H1 (cell line): ENCODE measurements at regions not wholly inside any gene's neighbourhood (a gene's known extent, or its start where the extent isn't known, plus 50 kb on each side); places are given as distances from the start of the nearest gene placed in this dataset.

Experiments used
- CTCF ChIA-PET: fragments of 300-600 bp; sonication (Branson Sonifier 250); formaldehyde crosslinking; loops from one replicate; lab custom pipeline; 2021; ENCODE audit not compliant: partially characterized antibody; lab: Charles Lee
- POLR2A ChIA-PET: fragments of 300-600 bp; sonication (Branson Sonifier 250); formaldehyde crosslinking; loops from one replicate; lab custom pipeline; 2021; ENCODE audit warnings: inconsistent platforms; ENCODE audit not compliant: partially characterized antibody; lab: Charles Lee
- DNase-seq, 2 experiments: peaks; one replicate each; pipeline versions ENCODE4 v3.0.0 to v3.0.0-alpha.2; 2010 to 2022; ENCODE audit warnings: low spot score in 2 of 2, low read depth in 1 of 2, mixed read lengths in 1 of 2
- FAIRE-seq: peaks from 2 replicates; lab custom pipeline; 2011; peaks lifted over from hg19 to GRCh38; lab: Jason Lieb, UNC
- H2AFZ ChIP-seq: 2 replicates; pipeline ENCODE4 v1.8.1; 2012; ENCODE audit warnings: low read length, inconsistent platforms
- H2AK5ac ChIP-seq: 2 replicates; pipeline ENCODE4 v1.6.1; 2013; ENCODE audit warnings: low read depth, low read length
- H2BK120ac ChIP-seq: replicated peaks from 2 replicates; pipeline ENCODE3; 2013; ENCODE audit warnings: low read depth, low read length, inconsistent platforms
- H2BK12ac ChIP-seq: 2 replicates; pipeline ENCODE4 v1.6.1; 2013; ENCODE audit warnings: low read depth, low read length
- H2BK15ac ChIP-seq: 2 replicates; pipeline ENCODE4 v1.6.1; 2013; ENCODE audit warnings: low read length
- H2BK20ac ChIP-seq: 2 replicates; pipeline ENCODE4 v1.6.1; 2013; ENCODE audit warnings: low read length
- H2BK5ac ChIP-seq: 2 replicates; pipeline ENCODE4 v1.6.1; 2013; ENCODE audit warnings: low read depth, low read length
- H3K14ac ChIP-seq: 2 replicates; pipeline ENCODE4 v1.6.1; 2013; ENCODE audit warnings: inconsistent platforms; ENCODE audit not compliant: insufficient read length
- H3K18ac ChIP-seq: 2 replicates; pipeline ENCODE4 v1.6.1; 2013; ENCODE audit warnings: low read length; ENCODE audit errors: extremely low read depth
- H3K23ac ChIP-seq: 2 replicates; pipeline ENCODE4 v1.6.1; 2013; ENCODE audit warnings: inconsistent platforms; ENCODE audit not compliant: insufficient read length
- H3K23me2 ChIP-seq: 2 replicates; pipeline ENCODE4 v1.6.1; 2013; ENCODE audit warnings: low read depth, low read length
- H3K27ac ChIP-seq: 2 replicates; pipeline ENCODE4 v1.6.1; 2011; ENCODE audit warnings: low read depth, low read length, inconsistent platforms
- H3K27me3 ChIP-seq, 4 experiments: replicated peaks in 1 of 4; 1 replicate in 1 of 4; 2 replicates in 3 of 4; pipeline versions ENCODE4 v1.6.1 to v1.8.1; 2011 to 2013; ENCODE audit warnings: low read length in 3 of 4, mild to moderate bottlenecking in 3 of 4, inconsistent platforms in 2 of 4, mixed read lengths in 2 of 4, moderate library complexity in 1 of 4; ENCODE audit not compliant: control insufficient read depth in 3 of 4, insufficient read depth in 3 of 4; ENCODE audit errors: extremely low read depth in 1 of 4
- H3K36me3 ChIP-seq, 4 experiments: 2 replicates each; pipeline versions ENCODE4 v1.6.1 to v1.8.1; 2011 to 2013; ENCODE audit warnings: mild to moderate bottlenecking in 4 of 4, low read length in 3 of 4, moderate library complexity in 2 of 4, control low read depth in 1 of 4, inconsistent platforms in 1 of 4; ENCODE audit not compliant: insufficient read depth in 4 of 4, control insufficient read depth in 2 of 4
- H3K4ac ChIP-seq: replicated peaks from 2 replicates; pipeline ENCODE3; 2013; ENCODE audit warnings: low read length, low read depth, mixed read lengths, inconsistent platforms; ENCODE audit not compliant: insufficient read length
- H3K4me1 ChIP-seq, 4 experiments: replicated peaks in 1 of 4; 1 replicate in 1 of 4; 2 replicates in 3 of 4; pipeline versions ENCODE4 v1.6.1 to v1.8.1; 2011 to 2013; ENCODE audit warnings: low read length in 3 of 4, inconsistent platforms in 2 of 4, mixed read lengths in 1 of 4; ENCODE audit not compliant: insufficient read depth in 4 of 4, control insufficient read depth in 3 of 4
- H3K4me2 ChIP-seq, 2 experiments: 2 replicates each; pipeline versions ENCODE4 v1.6.1 to v1.8.1; 2011 to 2013; ENCODE audit warnings: low read depth in 2 of 2, low read length in 2 of 2, control low read depth in 1 of 2, inconsistent platforms in 1 of 2, mild to moderate bottlenecking in 1 of 2; ENCODE audit not compliant: insufficient read depth in 1 of 2
- H3K4me3 ChIP-seq, 4 experiments: fragments of 200-600, 300-600 bp in 1 of 4; sonication (generic), shearing (Covaris generic), sonication (Bioruptor Twin) in 1 of 4; 2 replicates each; pipeline versions ENCODE4 v1.5.1 to v1.8.1; 2011 to 2016; ENCODE audit warnings: low read length in 4 of 4, low read depth in 3 of 4, control low read depth in 2 of 4, inconsistent platforms in 2 of 4, mild to moderate bottlenecking in 2 of 4, mixed read lengths in 1 of 4, moderate library complexity in 1 of 4; ENCODE audit not compliant: insufficient read depth in 2 of 4; ENCODE audit errors: extremely low read depth in 1 of 4
- H3K56ac ChIP-seq: replicated peaks from 2 replicates; pipeline ENCODE3; 2013; ENCODE audit warnings: low read depth, mild to moderate bottlenecking, mixed read lengths, low read length, inconsistent platforms; ENCODE audit not compliant: insufficient read length
- H3K79me1 ChIP-seq: 2 replicates; pipeline ENCODE4 v1.6.1; 2013; ENCODE audit warnings: low read depth, low read length, control low read depth
- H3K79me2 ChIP-seq, 2 experiments: 2 replicates each; pipeline versions ENCODE4 v1.6.1 to v1.8.1; 2012 to 2013; ENCODE audit warnings: low read length in 2 of 2, mild to moderate bottlenecking in 2 of 2, inconsistent platforms in 1 of 2; ENCODE audit not compliant: insufficient read depth in 2 of 2, control insufficient read depth in 1 of 2
- H3K9ac ChIP-seq, 4 experiments: replicated peaks in 1 of 4; 1 replicate in 1 of 4; 2 replicates in 3 of 4; pipeline versions ENCODE4 v1.6.1 to v1.8.1; 2011 to 2013; ENCODE audit warnings: low read depth in 3 of 4, low read length in 3 of 4, control low read depth in 2 of 4, mild to moderate bottlenecking in 2 of 4, moderate library complexity in 2 of 4, inconsistent platforms in 1 of 4; ENCODE audit errors: extremely low read depth in 1 of 4
- H3K9me3 ChIP-seq, 2 experiments: 2 replicates each; pipeline versions ENCODE4 v1.6.1 to v1.8.1; 2012 to 2013; ENCODE audit warnings: mild to moderate bottlenecking in 2 of 2, moderate library complexity in 2 of 2, control low read depth in 1 of 2, inconsistent platforms in 1 of 2, low read depth in 1 of 2, low read length in 1 of 2, mixed read lengths in 1 of 2; ENCODE audit not compliant: insufficient read depth in 2 of 2
- H4K20me1 ChIP-seq, 2 experiments: replicated peaks in 1 of 2; 2 replicates each; pipeline versions ENCODE3 to v1.8.1; 2011 to 2013; ENCODE audit warnings: inconsistent platforms in 2 of 2, low read length in 2 of 2, mild to moderate bottlenecking in 1 of 2; ENCODE audit not compliant: insufficient read depth in 2 of 2, control insufficient read depth in 1 of 2
- H4K5ac ChIP-seq: 2 replicates; pipeline ENCODE4 v1.6.1; 2013; ENCODE audit warnings: low read length, low read depth, mixed read lengths, inconsistent platforms; ENCODE audit not compliant: insufficient read length
- H4K8ac ChIP-seq: 2 replicates; pipeline ENCODE4 v1.8.0; 2013; ENCODE audit warnings: mild to moderate bottlenecking, moderate library complexity, low read length, inconsistent platforms; ENCODE audit not compliant: insufficient read depth; ENCODE audit errors: extremely low read depth
- H4K91ac ChIP-seq: replicated peaks from 2 replicates; pipeline ENCODE3; 2013; ENCODE audit warnings: low read length, mixed read lengths, inconsistent platforms; ENCODE audit not compliant: insufficient read length
- ATF3 ChIP-seq: IDR thresholded peaks from 2 replicates; pipeline ENCODE4 v1.6.1; 2011; ENCODE audit warnings: low read depth, mild to moderate bottlenecking, low read length; ENCODE audit not compliant: insufficient read depth
- BACH1 ChIP-seq: IDR thresholded peaks from 2 replicates; pipeline ENCODE4 v1.6.1; 2012; ENCODE audit warnings: low read length, improper control_type of control experiment
- CREB1 ChIP-seq: IDR thresholded peaks from 2 replicates; pipeline ENCODE4 v1.6.1; 2012; ENCODE audit warnings: inconsistent platforms
- GABPA ChIP-seq: IDR thresholded peaks from 2 replicates; pipeline ENCODE4 v1.6.1; 2011; ENCODE audit warnings: mild to moderate bottlenecking, low read length, moderate library complexity, borderline replicate concordance; ENCODE audit not compliant: insufficient read depth
- GTF2F1 ChIP-seq: IDR thresholded peaks from 2 replicates; pipeline ENCODE4 v1.6.1; 2012; ENCODE audit warnings: low read depth, low read length, improper control_type of control experiment, borderline replicate concordance
- JUN ChIP-seq: IDR thresholded peaks from 2 replicates; pipeline ENCODE4 v1.6.1; 2011; ENCODE audit warnings: low read depth, mild to moderate bottlenecking, improper control_type of control experiment, low read length
- KDM4A ChIP-seq: IDR thresholded peaks from one replicate; pipeline ENCODE4 v1.7.1; 2012; ENCODE audit warnings: low read depth, mild to moderate bottlenecking, moderate library complexity, low read length, inconsistent platforms; ENCODE audit not compliant: severe bottlenecking
- KDM5A ChIP-seq: fragments of 200-600 bp; IDR thresholded peaks from 2 replicates; pipeline ENCODE4 v1.7.1; 2012; ENCODE audit warnings: mild to moderate bottlenecking, low read length, inconsistent platforms, mixed read lengths
- PHF8 ChIP-seq: fragments of 200-600 bp; sonication (generic); conservative IDR thresholded peaks from 2 replicates; pipeline ENCODE4 v1.7.1; 2012; ENCODE audit warnings: low read depth, mild to moderate bottlenecking, inconsistent platforms, low read length, moderate library complexity
- POU5F1 ChIP-seq: IDR thresholded peaks from 2 replicates; pipeline ENCODE4 v1.6.1; 2011; ENCODE audit warnings: low read depth, mild to moderate bottlenecking, low read length, moderate library complexity
- RFX5 ChIP-seq: IDR thresholded peaks from 2 replicates; pipeline ENCODE4 v1.6.1; 2011; ENCODE audit warnings: low read depth, low read length, improper control_type of control experiment, borderline replicate concordance
- SIN3A ChIP-seq, 2 experiments: IDR thresholded peaks in 1 of 2; conservative IDR thresholded peaks in 1 of 2; 2 replicates each; pipeline ENCODE4 v1.6.1; 2011 to 2012; ENCODE audit warnings: low read length in 2 of 2, improper control_type of control experiment in 1 of 2, low read depth in 1 of 2, mild to moderate bottlenecking in 1 of 2

GRCh38 chr2:180553094-180553715 lies 427.2 kb upstream of the UBE2E3 start:
- Histone ChIP-seq H3K23ac (no peak overlapping the region), H4K5ac (no peak overlapping the region), H2AFZ (no peak overlapping the region), H3K79me2 (no peaks in the 10 kb centered on the region), H3K27me3 (no peaks in the 10 kb centered on the region; a peak in 1 of 7 replicates), H3K27ac (no peak overlapping the region), H3K23me2 (no peaks in the 10 kb centered on the region), H2BK12ac (no peak overlapping the region), H3K14ac (no peak overlapping the region), H2BK20ac (no peak overlapping the region), H3K4me3 (no peak overlapping the region), H2BK5ac (no peak overlapping the region), H4K20me1 (no peaks in the 10 kb centered on the region), H2BK120ac (no peak overlapping the region), H3K18ac (no peak overlapping the region), H2BK15ac (no peak overlapping the region), H3K4me1 (no peaks in the 10 kb centered on the region), H2AK5ac (no peak overlapping the region), H3K36me3 (no peaks in the 10 kb centered on the region), H4K8ac (no peak overlapping the region), H3K9me3 (no peaks in the 10 kb centered on the region), H3K4ac (no peak overlapping the region), H3K56ac (no peak overlapping the region), H4K91ac (no peak overlapping the region), H3K4me2 (no peak overlapping the region), H3K9ac (no peak overlapping the region), H3K79me1 (no peaks in the 10 kb centered on the region)
- FAIRE-seq (no peak), DNase-seq (no peak)
- TF ChIP-seq RFX5 (no peak), GABPA (no peak), JUN (no peak), CREB1 (no peak), KDM4A (no peak), KDM5A (no peak), PHF8 (no peak), GTF2F1 (no peak), POU5F1 (no peak), SIN3A (conservative IDR thresholded peaks at IDR 0.05 in 1 of 2, IDR thresholded peaks at IDR 0.05 in 1 of 2; ENCODE audit: low read depth in 1 of 2, low read length in 2 of 2) (no peak), ATF3 (no peak), BACH1 (no peak)
- POLR2A ChIA-PET: no interaction called here
- CTCF ChIA-PET: interaction anchor here (0.6 to 1.2 kb wide), 2 partner anchors 12 to 33 kb away, joined by 3 read pairs; no protein-coding TSS in a partner anchor
